C4-2B (cell line): ENCODE measurements at regions not wholly inside any gene's neighbourhood (a gene's known extent, or its start where the extent isn't known, plus 50 kb on each side); places are given as distances from the start of the nearest gene placed in this dataset.

ENCODE experiments used
- ZFX ChIP-seq: fragments of 450-650 bp; IDR thresholded peaks from 2 replicates; pipeline ENCODE4 v1.6.1; 2017
- TF ChIP-seq, protein P1 (sequence below): fragments of 450-650 bp; conservative IDR thresholded peaks from 2 replicates; pipeline ENCODE4 v1.5.1; 2017; ENCODE audit warnings: mild to moderate bottlenecking

DNA sequence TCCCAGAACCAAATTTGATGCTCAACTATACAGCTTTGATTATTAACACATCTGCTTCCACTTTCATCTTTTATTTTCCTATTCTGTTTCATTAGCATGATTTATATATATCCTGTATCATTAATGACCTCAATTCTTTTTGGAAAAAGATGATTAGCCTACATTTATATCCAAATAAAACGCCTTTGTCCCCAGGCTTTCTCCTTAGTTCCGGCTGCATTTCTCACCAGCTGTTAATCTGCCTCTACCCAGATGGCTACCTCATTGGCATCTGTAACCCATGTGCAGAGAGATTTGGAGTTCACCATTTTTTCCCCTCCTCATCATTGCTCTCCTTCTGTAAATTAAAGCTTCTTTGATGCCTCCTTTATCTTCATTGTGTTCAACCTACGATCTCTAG, 336.8 kb upstream of the RGS6 start:
- TF ChIP-seq, protein P1, sequence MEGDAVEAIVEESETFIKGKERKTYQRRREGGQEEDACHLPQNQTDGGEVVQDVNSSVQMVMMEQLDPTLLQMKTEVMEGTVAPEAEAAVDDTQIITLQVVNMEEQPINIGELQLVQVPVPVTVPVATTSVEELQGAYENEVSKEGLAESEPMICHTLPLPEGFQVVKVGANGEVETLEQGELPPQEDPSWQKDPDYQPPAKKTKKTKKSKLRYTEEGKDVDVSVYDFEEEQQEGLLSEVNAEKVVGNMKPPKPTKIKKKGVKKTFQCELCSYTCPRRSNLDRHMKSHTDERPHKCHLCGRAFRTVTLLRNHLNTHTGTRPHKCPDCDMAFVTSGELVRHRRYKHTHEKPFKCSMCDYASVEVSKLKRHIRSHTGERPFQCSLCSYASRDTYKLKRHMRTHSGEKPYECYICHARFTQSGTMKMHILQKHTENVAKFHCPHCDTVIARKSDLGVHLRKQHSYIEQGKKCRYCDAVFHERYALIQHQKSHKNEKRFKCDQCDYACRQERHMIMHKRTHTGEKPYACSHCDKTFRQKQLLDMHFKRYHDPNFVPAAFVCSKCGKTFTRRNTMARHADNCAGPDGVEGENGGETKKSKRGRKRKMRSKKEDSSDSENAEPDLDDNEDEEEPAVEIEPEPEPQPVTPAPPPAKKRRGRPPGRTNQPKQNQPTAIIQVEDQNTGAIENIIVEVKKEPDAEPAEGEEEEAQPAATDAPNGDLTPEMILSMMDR, result no peak
- TF ChIP-seq ZFX, result no peak
